ENCODE measurements at regions not wholly inside any gene's neighbourhood (a gene's known extent, or its start where the extent isn't known, plus 50 kb on each side); places are given as distances from the start of the nearest gene placed in this dataset.

DNA sequence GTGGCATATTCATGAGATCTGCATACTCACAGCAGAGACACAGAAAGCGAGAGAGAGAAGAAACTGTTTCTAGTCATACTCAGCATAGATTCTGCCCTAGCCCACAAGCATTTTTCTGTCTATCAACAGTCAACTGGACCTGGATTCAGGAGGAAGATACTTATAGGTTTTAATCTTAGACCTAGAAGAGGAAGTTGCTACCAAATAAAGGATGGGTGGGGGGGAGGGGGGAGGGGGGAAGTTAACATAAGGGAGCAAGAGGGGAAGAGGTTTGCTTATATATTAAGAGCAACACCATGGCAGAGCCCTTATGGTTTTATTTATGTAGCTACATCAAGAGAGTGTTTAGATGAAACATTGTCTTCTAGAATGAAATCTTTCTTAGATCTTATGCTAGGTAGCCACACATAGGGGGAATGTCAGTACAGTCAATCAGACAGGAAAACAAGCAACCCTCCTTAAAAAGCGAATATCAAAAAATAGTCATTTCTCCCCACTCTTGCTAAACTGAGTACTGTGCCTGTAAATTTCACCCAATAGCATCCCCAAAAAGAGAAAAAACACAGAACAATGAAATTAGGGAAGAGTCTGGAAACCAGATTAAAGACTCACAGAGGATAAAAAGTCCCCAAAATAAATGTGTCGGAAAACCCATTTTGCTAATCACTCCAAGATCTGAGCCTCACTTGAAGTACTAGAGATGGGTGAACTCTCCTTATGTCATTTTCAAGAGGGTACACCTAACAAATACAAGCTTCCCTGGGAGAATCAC, 192.7 kb upstream of the NR4A3 start:
- Histone ChIP-seq H3K14ac (ENCODE audit: low read length) (no peak overlapping the region), H2BK12ac (ENCODE audit: low read length) (no peak overlapping the region), H3K4me2 (ENCODE audit: insufficient read depth, low read length, poor library complexity, severe bottlenecking) (no peak overlapping the region), H2BK120ac (ENCODE audit: low read depth, low read length) (no peak overlapping the region), H4K8ac (ENCODE audit: low read depth, low read length) (no peak overlapping the region), H3K4ac (ENCODE audit: low read length) (no peak overlapping the region), H3K23ac (ENCODE audit: low read depth, low read length, poor library complexity) (no peak overlapping the region), H3K27me3 (ENCODE audit: control insufficient read depth in 3 of 3, insufficient read depth in 3 of 3, low read depth in 1 of 3, low read length in 3 of 3) (no peaks in the 10 kb centered on the region), H3K79me1 (ENCODE audit: low read depth, low read length) (no peaks in the 10 kb centered on the region), H2BK15ac (ENCODE audit: low read length) (no peak overlapping the region), H3K18ac (ENCODE audit: low read length) (no peak overlapping the region), H3K4me3 (ENCODE audit: low read length in 2 of 2) (no peak overlapping the region), H2AFZ (ENCODE audit: low read length) (no peak overlapping the region), H2AK5ac (ENCODE audit: low read depth, low read length) (no peak overlapping the region), H3K27ac (replicated peaks; ENCODE audit: low read length) (no peak overlapping the region), H3K9me3 (replicated peaks in 1 of 2; ENCODE audit: control insufficient read depth in 2 of 2, insufficient read depth in 1 of 2, low read depth in 1 of 2, low read length in 2 of 2) (no peaks in the 10 kb centered on the region), H2BK5ac (ENCODE audit: low read length) (no peak overlapping the region), H4K91ac (ENCODE audit: low read depth, low read length, poor library complexity) (no peak overlapping the region), H3K4me1 (ENCODE audit: control insufficient read depth in 2 of 2, insufficient read depth in 1 of 2, low read depth in 1 of 2, low read length in 2 of 2) (no peaks in the 10 kb centered on the region), H3K36me3 (replicated peaks in 1 of 2; ENCODE audit: control insufficient read depth in 2 of 2, insufficient read depth in 2 of 2, low read length in 2 of 2) (no peaks in the 10 kb centered on the region), H3K9ac (ENCODE audit: low read depth, low read length, poor library complexity) (no peak overlapping the region)
- no peak for DNase-seq (ENCODE audit: low spot score)
- WGBS, 2 donors (ENCODE audit: extremely low coverage in 2 of 2, insufficient read length in 2 of 2, insufficient replicate concordance in 1 of 2), result no CpG with 5 or more reads among the region's 3 CpGs

DNA sequence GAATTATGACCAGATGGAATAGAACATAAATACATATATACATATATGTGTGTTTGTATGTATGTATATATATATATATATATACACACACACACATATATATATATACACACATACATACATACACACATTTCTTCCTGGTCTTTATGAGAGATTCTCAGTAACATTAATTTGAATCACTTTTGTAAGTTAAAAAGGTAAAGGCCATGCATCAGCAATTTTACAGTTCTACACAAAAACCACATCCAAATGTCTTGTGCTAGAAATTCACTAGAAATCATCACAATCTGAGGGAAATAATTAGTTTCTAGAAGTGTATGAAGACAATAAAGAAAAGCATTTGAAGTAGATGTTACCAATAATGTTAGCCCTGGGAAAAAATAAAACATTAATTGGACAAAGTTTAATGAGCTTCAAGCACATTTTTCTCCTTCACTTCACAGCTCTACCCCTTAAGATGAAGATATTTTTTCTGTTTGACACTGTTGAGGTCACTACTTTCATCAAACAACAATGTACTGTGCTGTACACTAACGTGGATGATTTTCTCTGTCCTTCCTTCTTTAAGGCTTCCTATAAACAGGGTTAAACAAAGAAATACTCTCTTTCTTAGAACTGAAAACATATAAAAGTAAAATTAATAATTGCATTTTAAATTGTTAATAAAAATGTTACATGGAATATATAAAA, 189.2 kb upstream of the NR4A3 start:
- no CpG with 5 or more reads among the region's 1 CpG for WGBS, 2 donors (ENCODE audit: extremely low coverage in 2 of 2, insufficient read length in 2 of 2, insufficient replicate concordance in 1 of 2)

GRCh38 chr9:99633265-99633664, 188.4 kb upstream of the NR4A3 start:
- Histone ChIP-seq H3K14ac (ENCODE audit: low read length) (no peak overlapping the region), H4K8ac (ENCODE audit: low read depth, low read length) (no peak overlapping the region), H3K36me3 (replicated peaks in 1 of 2; ENCODE audit: control insufficient read depth in 2 of 2, insufficient read depth in 2 of 2, low read length in 2 of 2) (no peaks in the 10 kb centered on the region), H3K4me2 (ENCODE audit: insufficient read depth, low read length, poor library complexity, severe bottlenecking) (no peak overlapping the region), H3K18ac (ENCODE audit: low read length) (no peak overlapping the region), H3K4ac (ENCODE audit: low read length) (no peak overlapping the region), H4K91ac (ENCODE audit: low read depth, low read length, poor library complexity) (no peak overlapping the region), H3K79me1 (ENCODE audit: low read depth, low read length) (no peaks in the 10 kb centered on the region), H3K23ac (ENCODE audit: low read depth, low read length, poor library complexity) (no peak overlapping the region), H3K9me3 (replicated peaks in 1 of 2; ENCODE audit: control insufficient read depth in 2 of 2, insufficient read depth in 1 of 2, low read depth in 1 of 2, low read length in 2 of 2) (no peaks in the 10 kb centered on the region), H2BK12ac (ENCODE audit: low read length) (no peak overlapping the region), H2BK15ac (ENCODE audit: low read length) (no peak overlapping the region), H2AK5ac (ENCODE audit: low read depth, low read length) (no peak overlapping the region), H2AFZ (ENCODE audit: low read length) (no peak overlapping the region), H3K4me1 (ENCODE audit: control insufficient read depth in 2 of 2, insufficient read depth in 1 of 2, low read depth in 1 of 2, low read length in 2 of 2) (no peaks in the 10 kb centered on the region), H3K27me3 (ENCODE audit: control insufficient read depth in 3 of 3, insufficient read depth in 3 of 3, low read depth in 1 of 3, low read length in 3 of 3) (no peaks in the 10 kb centered on the region), H2BK5ac (ENCODE audit: low read length) (no peak overlapping the region), H3K9ac (ENCODE audit: low read depth, low read length, poor library complexity) (no peak overlapping the region), H3K4me3 (ENCODE audit: low read length in 2 of 2) (no peak overlapping the region), H3K27ac (replicated peaks; ENCODE audit: low read length) (no peak overlapping the region), H2BK120ac (ENCODE audit: low read depth, low read length) (no peak overlapping the region)
- DNase-seq (ENCODE audit: low spot score), result no peak

More for the DNA sequence above, 189.2 kb upstream of the NR4A3 start:
- H2AFZ ChIP-seq (ENCODE audit: low read length), result no peak overlapping the region
- H2AK5ac ChIP-seq (ENCODE audit: low read depth, low read length), result no peak overlapping the region
- H3K36me3 ChIP-seq (replicated peaks in 1 of 2; ENCODE audit: control insufficient read depth in 2 of 2, insufficient read depth in 2 of 2, low read length in 2 of 2), result no peaks in the 10 kb centered on the region
- no peak overlapping the region for H3K27ac ChIP-seq (replicated peaks; ENCODE audit: low read length)
- H3K4me3 ChIP-seq (ENCODE audit: low read length in 2 of 2), result no peak overlapping the region
- H2BK5ac ChIP-seq (ENCODE audit: low read length), result no peak overlapping the region
- no peak for DNase-seq (ENCODE audit: low spot score)
- no peak overlapping the region for H3K4me2 ChIP-seq (ENCODE audit: insufficient read depth, low read length, poor library complexity, severe bottlenecking)
- no peak overlapping the region for H2BK12ac ChIP-seq (ENCODE audit: low read length)
- H3K9me3 ChIP-seq (replicated peaks in 1 of 2; ENCODE audit: control insufficient read depth in 2 of 2, insufficient read depth in 1 of 2, low read depth in 1 of 2, low read length in 2 of 2), result no peaks in the 10 kb centered on the region
- H2BK15ac ChIP-seq (ENCODE audit: low read length), result no peak overlapping the region
- no peak overlapping the region for H4K91ac ChIP-seq (ENCODE audit: low read depth, low read length, poor library complexity)
- no peak overlapping the region for H3K18ac ChIP-seq (ENCODE audit: low read length)
- no peak overlapping the region for H2BK120ac ChIP-seq (ENCODE audit: low read depth, low read length)
- H3K27me3 ChIP-seq (ENCODE audit: control insufficient read depth in 3 of 3, insufficient read depth in 3 of 3, low read depth in 1 of 3, low read length in 3 of 3), result no peaks in the 10 kb centered on the region
- no peak overlapping the region for H3K4ac ChIP-seq (ENCODE audit: low read length)
- H3K14ac ChIP-seq (ENCODE audit: low read length), result no peak overlapping the region
- no peak overlapping the region for H3K9ac ChIP-seq (ENCODE audit: low read depth, low read length, poor library complexity)
- H4K8ac ChIP-seq (ENCODE audit: low read depth, low read length), result no peak overlapping the region
- H3K4me1 ChIP-seq (ENCODE audit: control insufficient read depth in 2 of 2, insufficient read depth in 1 of 2, low read depth in 1 of 2, low read length in 2 of 2), result no peaks in the 10 kb centered on the region
- no peak overlapping the region for H3K23ac ChIP-seq (ENCODE audit: low read depth, low read length, poor library complexity)
- no peaks in the 10 kb centered on the region for H3K79me1 ChIP-seq (ENCODE audit: low read depth, low read length)

GRCh38 chr9:99634186-99634585, 187.5 kb upstream of the NR4A3 start:
- H3K27me3 ChIP-seq (ENCODE audit: control insufficient read depth in 3 of 3, insufficient read depth in 3 of 3, low read depth in 1 of 3, low read length in 3 of 3), result no peaks in the 10 kb centered on the region
- H2BK5ac ChIP-seq (ENCODE audit: low read length), result no peak overlapping the region
- no peak overlapping the region for H3K4me2 ChIP-seq (ENCODE audit: insufficient read depth, low read length, poor library complexity, severe bottlenecking)
- WGBS, 2 donors (ENCODE audit: extremely low coverage in 2 of 2, insufficient read length in 2 of 2, insufficient replicate concordance in 1 of 2), result no CpG with 5 or more reads among the region's 3 CpGs
- no peak overlapping the region for H3K4ac ChIP-seq (ENCODE audit: low read length)
- H2BK15ac ChIP-seq (ENCODE audit: low read length), result no peak overlapping the region
- no peak overlapping the region for H3K4me3 ChIP-seq (ENCODE audit: low read length in 2 of 2)
- no peak overlapping the region for H3K9ac ChIP-seq (ENCODE audit: low read depth, low read length, poor library complexity)
- no peak overlapping the region for H3K27ac ChIP-seq (replicated peaks; ENCODE audit: low read length)
- no peak overlapping the region for H2AK5ac ChIP-seq (ENCODE audit: low read depth, low read length)
- H3K14ac ChIP-seq (ENCODE audit: low read length), result no peak overlapping the region
- no peak overlapping the region for H4K91ac ChIP-seq (ENCODE audit: low read depth, low read length, poor library complexity)
- H2BK12ac ChIP-seq (ENCODE audit: low read length), result no peak overlapping the region
- no peaks in the 10 kb centered on the region for H3K79me1 ChIP-seq (ENCODE audit: low read depth, low read length)
- H3K9me3 ChIP-seq (replicated peaks in 1 of 2; ENCODE audit: control insufficient read depth in 2 of 2, insufficient read depth in 1 of 2, low read depth in 1 of 2, low read length in 2 of 2), result no peaks in the 10 kb centered on the region
- H3K4me1 ChIP-seq (ENCODE audit: control insufficient read depth in 2 of 2, insufficient read depth in 1 of 2, low read depth in 1 of 2, low read length in 2 of 2), result no peaks in the 10 kb centered on the region
- H3K18ac ChIP-seq (ENCODE audit: low read length), result no peak overlapping the region
- no peak for DNase-seq (ENCODE audit: low spot score)
- no peak overlapping the region for H2AFZ ChIP-seq (ENCODE audit: low read length)
- no peaks in the 10 kb centered on the region for H3K36me3 ChIP-seq (replicated peaks in 1 of 2; ENCODE audit: control insufficient read depth in 2 of 2, insufficient read depth in 2 of 2, low read length in 2 of 2)
- H2BK120ac ChIP-seq (ENCODE audit: low read depth, low read length), result no peak overlapping the region
- no peak overlapping the region for H3K23ac ChIP-seq (ENCODE audit: low read depth, low read length, poor library complexity)
- no peak overlapping the region for H4K8ac ChIP-seq (ENCODE audit: low read depth, low read length)

All from neuronal stem cell (in vitro differentiated cells).